Naive B cell (primary cell): ENCODE measurements at regions not wholly inside any gene's neighbourhood (a gene's known extent, or its start where the extent isn't known, plus 50 kb on each side); places are given as distances from the start of the nearest gene placed in this dataset.
A peak's percentile ranks its signal among the peaks of the same experiment; 100 is the strongest.

ENCODE experiments used
- ATAC-seq, 2 donors: fragments of 150-1000 bp; cut with Tn5 transposase; 2 replicates each; pipeline ENCODE4 v1.10.0; 2021; ENCODE audit warnings: low read depth in 2 of 2, mild to moderate bottlenecking in 2 of 2, moderate library complexity in 2 of 2
- DNase-seq: peaks from one replicate; pipeline ENCODE4 v3.0.0; 2022
- H3K27ac Mint-ChIP-seq, 6 donors: one replicate each; pipeline ENCODE4 v1.8.0; 2020 to 2022; ENCODE audit warnings: mild to moderate bottlenecking in 6 of 6, mixed read lengths in 6 of 6, moderate library complexity in 5 of 6, inconsistent platforms in 2 of 6
- H3K27me3 Mint-ChIP-seq, 3 donors: one replicate each; pipeline ENCODE4 v1.8.0; 2021 to 2022; ENCODE audit warnings: mixed read lengths in 3 of 3, mild to moderate bottlenecking in 1 of 3
- H3K36me3 Mint-ChIP-seq, 2 donors: one replicate each; pipeline ENCODE4 v1.8.0; 2020 to 2022; ENCODE audit warnings: mixed read lengths in 2 of 2, inconsistent platforms in 1 of 2, mild to moderate bottlenecking in 1 of 2
- H3K4me1 Mint-ChIP-seq, 3 donors: one replicate each; pipeline ENCODE4 v1.8.0; 2020 to 2022; ENCODE audit warnings: mixed read lengths in 3 of 3, inconsistent platforms in 1 of 3, mild to moderate bottlenecking in 1 of 3, moderate library complexity in 1 of 3
- H3K4me3 Mint-ChIP-seq, 8 donors: one replicate each; pipeline ENCODE4 v1.8.0; 2020 to 2022; ENCODE audit warnings: mild to moderate bottlenecking in 8 of 8, mixed read lengths in 8 of 8, moderate library complexity in 8 of 8, inconsistent platforms in 2 of 8
- H3K9me3 Mint-ChIP-seq, 7 donors: one replicate each; pipeline ENCODE4 v1.8.0; 2020 to 2022; ENCODE audit warnings: mixed read lengths in 7 of 7, mild to moderate bottlenecking in 5 of 7, inconsistent platforms in 2 of 7, moderate library complexity in 1 of 7

GRCh38 chr18:68560128-68560527 is 154.8 kb downstream of the TMX3 start:
- H3K4me1 Mint-ChIP-seq, result no peaks in the 10 kb centered on the region
- no peak overlapping the region for H3K4me3 Mint-ChIP-seq
- H3K9me3 Mint-ChIP-seq, result peaks cover 0 to 4% (median 0%) of the 10 kb centered on the region in 7 donors
- H3K36me3 Mint-ChIP-seq, result no peaks in the 10 kb centered on the region
- no peak overlapping the region for H3K27ac Mint-ChIP-seq
- DNase-seq (no peak), ATAC-seq (no peak)
- H3K27me3 Mint-ChIP-seq, result no peaks in the 10 kb centered on the region

GRCh38 chr18:68557183-68557582 is 157.7 kb downstream of the TMX3 start:
- Mint-ChIP-seq H3K36me3 (no peaks in the 10 kb centered on the region), H3K9me3 (peaks cover 0 to 4% (median 0%) of the 10 kb centered on the region in 7 donors), H3K4me3 (no peak overlapping the region), H3K4me1 (no peaks in the 10 kb centered on the region), H3K27ac (no peak overlapping the region), H3K27me3 (no peaks in the 10 kb centered on the region)
- no peak for ATAC-seq
- no peak for DNase-seq

DNA sequence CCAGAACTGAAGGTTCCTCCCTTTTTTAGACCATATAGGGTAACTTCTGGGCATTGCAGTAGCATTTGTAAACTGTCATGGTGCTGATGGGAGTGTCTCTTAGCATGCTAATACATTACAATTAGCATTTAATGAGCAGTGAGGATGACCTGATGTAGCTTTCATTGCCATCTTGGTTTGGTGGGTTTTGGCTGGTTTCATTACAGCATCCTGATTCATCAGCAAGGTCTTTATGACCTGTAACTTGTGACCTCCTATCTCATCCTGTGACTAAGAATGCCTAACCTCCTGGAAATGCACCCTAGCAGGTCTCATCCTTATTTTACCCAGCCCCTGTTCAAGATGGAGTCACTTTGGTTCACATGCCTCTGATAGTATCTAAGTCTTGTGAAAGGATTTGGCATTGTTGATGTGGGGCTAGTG is 159.0 kb downstream of the TMX3 start:
- H3K27ac Mint-ChIP-seq, result no peak overlapping the region
- no peak for DNase-seq
- H3K4me3 Mint-ChIP-seq, result no peak overlapping the region
- no peaks in the 10 kb centered on the region for H3K4me1 Mint-ChIP-seq
- no peak for ATAC-seq
- H3K27me3 Mint-ChIP-seq, result no peaks in the 10 kb centered on the region
- peaks cover 0 to 4% (median 0%) of the 10 kb centered on the region in 7 donors for H3K9me3 Mint-ChIP-seq
- no peaks in the 10 kb centered on the region for H3K36me3 Mint-ChIP-seq

DNA sequence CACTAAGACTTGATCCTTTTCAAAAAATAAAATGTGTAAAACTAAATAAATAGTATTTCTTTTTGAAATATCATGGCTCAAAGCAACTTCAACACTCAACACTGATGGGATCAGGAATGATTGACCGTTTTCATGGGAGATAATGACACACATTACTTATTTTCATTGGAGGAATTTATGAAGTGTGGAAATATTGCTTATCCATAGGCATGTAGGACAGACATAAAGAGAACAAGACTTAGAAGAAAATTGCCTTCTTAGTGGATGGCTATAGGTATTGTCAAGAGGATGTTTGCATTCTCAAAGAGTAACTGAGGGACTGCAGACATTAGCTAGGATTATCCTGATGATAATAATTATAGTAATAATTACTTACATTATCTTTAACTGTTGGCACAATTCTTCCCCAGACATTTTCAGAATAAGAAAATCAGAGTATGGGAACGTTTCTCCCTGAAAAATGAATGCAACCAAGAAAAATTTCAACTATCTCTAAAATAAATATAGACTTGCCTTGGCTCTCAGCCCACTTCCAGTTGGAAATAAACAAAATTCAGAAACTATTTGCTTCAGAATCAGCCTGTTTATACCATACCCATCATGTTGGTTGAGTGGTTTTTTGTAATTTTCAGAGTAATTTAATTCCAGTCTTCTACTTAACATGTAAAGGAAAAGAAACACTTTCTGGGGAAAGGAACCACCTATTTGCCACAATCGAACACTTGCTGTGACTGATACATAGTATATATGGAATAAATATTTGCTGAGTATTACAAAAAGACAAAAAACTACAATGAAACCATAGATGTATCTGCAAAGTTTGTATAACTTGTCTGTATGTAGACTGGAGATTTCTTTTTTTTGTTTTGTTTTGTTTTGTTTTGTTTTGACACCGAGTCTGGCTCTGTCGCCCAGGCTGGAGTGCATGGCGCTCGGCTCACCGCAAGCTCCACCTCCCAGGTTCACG is 165.7 kb downstream of the TMX3 start:
- Mint-ChIP-seq H3K27me3 (no peaks in the 10 kb centered on the region), H3K9me3 (peaks cover 0 to 2% (median 0%) of the 10 kb centered on the region in 7 donors), H3K4me3 (no peak overlapping the region), H3K36me3 (no peaks in the 10 kb centered on the region), H3K27ac (no peak overlapping the region), H3K4me1 (no peaks in the 10 kb centered on the region)
- DNase-seq (no peak), ATAC-seq (no peak)

DNA sequence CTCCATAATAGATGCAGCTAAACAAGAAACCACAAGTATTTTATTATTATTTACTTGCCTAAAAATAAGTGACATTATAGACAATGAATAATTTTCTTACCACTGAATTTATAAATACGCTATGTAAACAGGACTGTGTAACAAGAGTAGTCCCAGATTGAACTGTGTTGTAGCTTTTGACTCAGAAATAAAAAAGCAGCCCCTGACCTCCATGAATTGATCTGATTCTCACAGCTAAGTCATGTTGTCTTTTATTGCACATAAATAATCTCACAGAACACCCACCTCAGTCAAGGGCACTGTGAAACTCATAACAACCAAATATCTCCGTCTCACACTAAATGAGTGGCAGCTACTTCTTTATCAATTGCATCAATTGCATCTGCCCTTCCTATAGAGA is 171.6 kb downstream of the TMX3 start:
- ATAC-seq, result no peak
- no peak for DNase-seq
- H3K9me3 Mint-ChIP-seq, result peaks cover 0 to 3% (median 0%) of the 10 kb centered on the region in 7 donors
- H3K4me3 Mint-ChIP-seq, result no peak overlapping the region
- no peaks in the 10 kb centered on the region for H3K36me3 Mint-ChIP-seq
- no peaks in the 10 kb centered on the region for H3K4me1 Mint-ChIP-seq
- no peak overlapping the region for H3K27ac Mint-ChIP-seq
- H3K27me3 Mint-ChIP-seq, result no peaks in the 10 kb centered on the region

- no peak for DNase-seq
- Mint-ChIP-seq H3K36me3 (no peaks in the 10 kb centered on the region), H3K27ac (no peak overlapping the region), H3K9me3 (peaks cover 0 to 3% (median 0%) of the 10 kb centered on the region in 7 donors), H3K4me3 (no peak overlapping the region), H3K4me1 (no peaks in the 10 kb centered on the region), H3K27me3 (no peaks in the 10 kb centered on the region)
- no peak for ATAC-seq
These were observed 172.1 kb downstream of the TMX3 start for GRCh38 chr18:68542846-68543245.

GRCh38 chr18:68533641-68534040 is 181.3 kb downstream of the TMX3 start:
- peaks cover 0 to 1% (median 0%) of the 10 kb centered on the region in 7 donors for H3K9me3 Mint-ChIP-seq
- ATAC-seq, result no peak
- DNase-seq, result no peak
- H3K27me3 Mint-ChIP-seq, result no peaks in the 10 kb centered on the region
- no peak overlapping the region for H3K4me3 Mint-ChIP-seq
- H3K36me3 Mint-ChIP-seq, result no peaks in the 10 kb centered on the region
- H3K4me1 Mint-ChIP-seq, result no peaks in the 10 kb centered on the region
- no peak overlapping the region for H3K27ac Mint-ChIP-seq

DNA sequence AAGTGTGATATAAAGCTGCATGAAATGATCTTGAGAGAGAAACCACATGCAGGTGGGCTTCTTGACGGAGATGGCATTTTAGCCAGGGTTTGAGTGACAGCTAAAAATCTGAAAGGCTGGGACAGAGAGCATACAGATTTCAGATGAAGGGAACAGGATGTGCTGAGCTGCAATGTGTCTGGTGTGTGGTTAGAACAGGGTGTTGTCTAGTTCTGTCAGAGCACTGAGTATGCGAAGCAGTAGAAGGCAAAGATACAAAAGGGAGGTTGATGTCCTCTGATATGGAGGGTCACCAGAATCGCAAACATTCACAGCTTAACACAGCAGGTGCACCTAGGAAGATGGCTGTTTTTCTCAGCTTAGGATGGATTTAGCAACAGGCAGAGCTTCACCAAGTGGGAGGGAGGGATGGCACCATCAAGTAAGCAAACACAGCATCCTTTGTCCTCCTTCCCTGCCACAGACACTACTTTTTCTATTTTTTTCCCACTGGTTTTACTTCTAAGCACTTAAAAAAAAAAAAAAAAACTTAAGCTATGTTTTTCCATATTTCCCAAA is 182.5 kb downstream of the TMX3 start:
- Mint-ChIP-seq H3K4me1 (no peaks in the 10 kb centered on the region), H3K27ac (no peak overlapping the region), H3K4me3 (no peak overlapping the region), H3K27me3 (no peaks in the 10 kb centered on the region), H3K9me3 (peaks cover 0 to 1% (median 0%) of the 10 kb centered on the region in 7 donors), H3K36me3 (no peaks in the 10 kb centered on the region)
- ATAC-seq (no peak), DNase-seq (no peak)

DNA sequence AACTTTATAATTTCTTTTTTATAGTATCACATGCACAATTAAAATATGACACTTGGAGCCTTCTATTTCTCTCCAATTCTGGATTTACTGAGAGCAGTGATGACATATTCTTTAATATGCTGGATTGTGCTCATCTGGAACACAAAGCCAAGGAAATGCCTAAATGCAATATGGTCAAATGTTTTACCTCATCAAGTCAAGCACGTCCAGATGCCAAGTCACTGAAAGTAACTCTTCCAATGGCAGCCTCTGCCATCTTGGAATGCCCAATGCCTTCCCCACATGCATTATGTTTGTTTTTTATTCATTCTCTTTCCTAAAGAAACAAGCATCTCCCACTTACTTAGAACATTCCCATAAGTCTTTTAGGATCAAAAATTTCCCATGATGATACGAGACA is 189.8 kb downstream of the TMX3 start:
- no peak overlapping the region for H3K27ac Mint-ChIP-seq
- H3K36me3 Mint-ChIP-seq, result no peaks in the 10 kb centered on the region
- no peak for ATAC-seq
- no peak for DNase-seq
- peaks cover 0 to 3% (median 0%) of the 10 kb centered on the region in 7 donors for H3K9me3 Mint-ChIP-seq
- no peak overlapping the region for H3K4me3 Mint-ChIP-seq
- no peaks in the 10 kb centered on the region for H3K27me3 Mint-ChIP-seq
- H3K4me1 Mint-ChIP-seq, result no peaks in the 10 kb centered on the region

DNA sequence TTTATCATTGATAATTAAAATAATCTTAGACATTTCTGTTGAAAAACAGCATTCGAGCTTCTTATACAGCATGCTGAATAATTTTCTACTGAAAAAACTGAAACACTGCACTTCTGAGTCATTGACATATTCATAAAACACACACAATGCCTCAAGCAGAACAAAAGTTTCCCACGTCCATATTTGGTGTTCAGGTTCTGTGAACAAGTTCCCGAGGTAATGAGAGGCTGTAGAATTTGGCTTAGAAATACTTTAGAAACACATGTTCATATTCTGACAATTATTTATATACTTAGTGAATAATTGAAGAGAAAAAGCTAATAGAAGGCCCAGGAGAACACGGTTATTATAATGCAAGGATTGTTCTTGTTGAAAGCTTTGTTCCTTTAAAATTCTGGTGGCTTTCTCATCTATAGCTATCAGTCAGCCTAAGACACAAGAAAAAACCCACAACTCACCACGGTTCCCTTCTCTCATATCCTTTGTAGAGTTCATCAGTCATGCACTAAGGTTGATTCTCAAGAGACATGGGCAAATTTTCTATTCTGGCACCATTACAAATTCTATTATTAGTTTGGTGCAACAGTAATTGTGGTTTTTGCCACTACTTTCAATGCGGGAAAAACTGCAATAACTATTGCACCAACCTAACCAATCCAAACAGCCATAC is 194.4 kb downstream of the TMX3 start:
- H3K9me3 Mint-ChIP-seq, result peaks cover 0 to 3% (median 0%) of the 10 kb centered on the region in 7 donors
- no peaks in the 10 kb centered on the region for H3K4me1 Mint-ChIP-seq
- no peak overlapping the region for H3K4me3 Mint-ChIP-seq

GRCh38 chr18:68519336-68519735 is 195.6 kb downstream of the TMX3 start:
- DNase-seq (no peak), ATAC-seq (no peak)
- Mint-ChIP-seq H3K4me1 (no peaks in the 10 kb centered on the region), H3K36me3 (no peaks in the 10 kb centered on the region), H3K9me3 (peaks cover 0 to 3% (median 0%) of the 10 kb centered on the region in 7 donors), H3K27ac (no peak overlapping the region), H3K27me3 (no peaks in the 10 kb centered on the region), H3K4me3 (no peak overlapping the region)

More for the DNA sequence above, 194.4 kb downstream of the TMX3 start:
- no peaks in the 10 kb centered on the region for H3K36me3 Mint-ChIP-seq
- H3K27ac Mint-ChIP-seq, result no peak overlapping the region
- no peaks in the 10 kb centered on the region for H3K27me3 Mint-ChIP-seq
- DNase-seq (no peak), ATAC-seq (no peak)

- DNase-seq (no peak), ATAC-seq (no peak)
- H3K4me3 Mint-ChIP-seq, result no peak overlapping the region
- H3K4me1 Mint-ChIP-seq, result no peaks in the 10 kb centered on the region
- no peak overlapping the region for H3K27ac Mint-ChIP-seq
- peaks cover 0 to 5% (median 0%) of the 10 kb centered on the region in 7 donors for H3K9me3 Mint-ChIP-seq
- H3K27me3 Mint-ChIP-seq, result no peaks in the 10 kb centered on the region
- H3K36me3 Mint-ChIP-seq, result no peaks in the 10 kb centered on the region
These were observed 205.0 kb downstream of the TMX3 start for GRCh38 chr18:68509902-68510301.

- Mint-ChIP-seq H3K27ac (peak overlapping the region in 1 of 6 donors; percentile 45), H3K4me1 (no peaks in the 10 kb centered on the region), H3K4me3 (no peak overlapping the region), H3K9me3 (peaks cover 0 to 5% (median 0%) of the 10 kb centered on the region in 7 donors), H3K27me3 (no peaks in the 10 kb centered on the region), H3K36me3 (no peaks in the 10 kb centered on the region)
- DNase-seq (no peak), ATAC-seq (no peak)
These were observed 207.1 kb downstream of the TMX3 start for GRCh38 chr18:68507781-68508180.

GRCh38 chr18:68505178-68505574 is 209.7 kb downstream of the TMX3 start:
- H3K27ac Mint-ChIP-seq, result no peak overlapping the region
- DNase-seq (no peak), ATAC-seq (no peak)
- no peaks in the 10 kb centered on the region for H3K27me3 Mint-ChIP-seq
- no peaks in the 10 kb centered on the region for H3K36me3 Mint-ChIP-seq
- no peaks in the 10 kb centered on the region for H3K4me1 Mint-ChIP-seq
- no peak overlapping the region for H3K4me3 Mint-ChIP-seq
- H3K9me3 Mint-ChIP-seq, result peaks cover 0 to 5% (median 0%) of the 10 kb centered on the region in 7 donors
